ENCODE measurements at regions not wholly inside any gene's neighbourhood (a gene's known extent, or its start where the extent isn't known, plus 50 kb on each side); places are given as distances from the start of the nearest gene placed in this dataset.

DNA sequence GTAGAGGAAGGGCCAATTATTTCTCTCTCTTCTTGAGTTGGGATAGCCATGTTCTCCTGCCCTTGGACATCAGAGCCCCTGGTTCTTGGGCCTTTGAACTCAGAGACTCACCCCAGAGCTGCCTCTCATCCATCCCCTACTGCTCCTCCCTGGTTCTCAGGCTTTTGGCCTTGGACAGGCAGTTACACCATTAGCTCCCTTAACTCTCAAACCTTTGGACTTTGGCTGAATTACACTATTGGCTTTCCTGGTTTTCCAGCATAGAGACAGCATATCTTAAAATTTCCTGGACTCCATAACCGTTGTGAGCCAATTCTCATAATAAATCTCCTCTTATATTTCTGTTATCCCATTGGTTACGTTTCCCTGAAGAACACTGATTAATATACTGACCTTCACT lies 63.7 kb upstream of the CHL1 start:
- DNase-seq (ENCODE audit: low spot score): no peak

DNA sequence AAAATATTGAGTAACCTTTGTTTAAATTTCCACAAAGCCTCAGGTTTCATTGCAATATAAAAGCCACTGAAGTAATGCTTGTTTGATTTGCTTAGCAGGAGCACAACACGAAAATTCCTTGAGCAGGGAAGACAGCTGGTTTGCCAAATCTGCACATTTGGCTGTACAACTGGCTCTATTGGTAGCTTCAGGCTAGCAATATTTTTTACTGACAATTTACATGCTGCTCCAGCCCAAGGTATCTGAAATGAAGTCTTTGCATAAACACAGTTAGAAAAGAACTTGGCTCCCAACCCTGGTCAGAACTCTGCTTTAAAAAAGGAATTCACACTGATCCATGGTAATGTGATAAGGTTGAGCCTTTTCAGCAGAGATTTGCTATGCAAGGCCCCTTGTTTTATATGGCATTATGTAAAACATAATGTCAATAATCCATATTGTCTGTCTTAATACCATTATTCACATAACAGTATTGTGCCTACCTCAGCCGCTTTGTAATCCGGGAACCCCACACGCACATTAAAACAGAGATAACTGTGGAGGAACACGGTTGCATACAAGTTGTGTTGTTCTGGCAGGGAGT lies 55.7 kb upstream of the CHL1 start:
- DNase-seq (ENCODE audit: low spot score): no peak
